HepG2 (cell line): ENCODE measurements at regions not wholly inside any gene's neighbourhood (a gene's known extent, or its start where the extent isn't known, plus 50 kb on each side); places are given as distances from the start of the nearest gene placed in this dataset.
A peak's percentile ranks its signal among the peaks of the same experiment; 100 is the strongest.

Experiments used
- ATAC-seq: fragments of 200-7000 bp; cut with Tn5 transposase; 3 replicates; pipeline ENCODE4 v1.9.1; 2020; ENCODE audit warnings: mild to moderate bottlenecking, moderate library complexity
- BruUV-seq: library from RNA; stranded (reverse); fragments of 400-500 nt; replicated peaks from 2 replicates; lab custom pipeline; 2021; lab: Mats Ljungman, UMichigan
- CTCF ChIA-PET: fragments of 300-600 bp; formaldehyde crosslinking; extraction: SDS; loops from one replicate; lab custom pipeline; 2021; ENCODE audit warnings: low total read pairs, inconsistent platforms, low intra/inter-chr PET ratio; lab: Yijun Ruan, JAX
- POLR2A ChIA-PET: fragments of 350-600 bp; sonication (Branson Sonifier 250); formaldehyde crosslinking; loops from one replicate; lab custom pipeline; 2020; ENCODE audit warnings: antibody characterized with exemption, inconsistent platforms; lab: Yijun Ruan, JAX
- DNase-seq: peaks from one replicate; pipeline ENCODE4 v3.0.0-alpha.2; 2015; ENCODE audit warnings: low spot score
- FAIRE-seq: peaks from 3 replicates; lab custom pipeline; 2011; peaks lifted over from hg19 to GRCh38; lab: Jason Lieb, UNC
- H2AFZ ChIP-seq: one replicate; pipeline ENCODE4 v1.6.1; 2011; ENCODE audit warnings: low read length, inconsistent platforms
- H3K27ac ChIP-seq: fragments of 300-600 bp; 3 replicates; pipeline ENCODE4 v1.8.0; 2011; ENCODE audit warnings: mixed run types, mild to moderate bottlenecking, mixed read lengths, low read length, inconsistent platforms; ENCODE audit not compliant: insufficient read depth; ENCODE audit errors: extremely low read length
- H3K27me3 ChIP-seq, 2 experiments: fragments of 200-600 bp in 1 of 2; 2 replicates in 1 of 2; 3 replicates in 1 of 2; pipeline versions ENCODE4 v1.6.0 to v1.8.0; 2011; ENCODE audit warnings: low read length in 2 of 2, mild to moderate bottlenecking in 2 of 2, moderate library complexity in 2 of 2, inconsistent platforms in 1 of 2; ENCODE audit not compliant: insufficient read depth in 2 of 2, control insufficient read depth in 1 of 2
- H3K36me3 ChIP-seq, 2 experiments: fragments of 200-600 bp in 1 of 2; replicated peaks in 1 of 2; 2 replicates in 1 of 2; 3 replicates in 1 of 2; pipeline versions ENCODE4 v1.5.1 to v1.8.0; 2011; ENCODE audit warnings: low read length in 2 of 2, inconsistent platforms in 1 of 2; ENCODE audit not compliant: insufficient read depth in 2 of 2, control insufficient read depth in 1 of 2
- H3K4me1 ChIP-seq: 2 replicates; pipeline ENCODE4 v1.5.1; 2012; ENCODE audit warnings: low read length, inconsistent platforms; ENCODE audit not compliant: insufficient read depth
- H3K4me2 ChIP-seq: 2 replicates; pipeline ENCODE4 v1.6.0; 2011; ENCODE audit warnings: low read depth, low read length, inconsistent platforms
- H3K4me3 ChIP-seq, 3 experiments: fragments of 200-600 bp in 1 of 3; sonication (generic), shearing (Covaris generic) in 1 of 3; replicated peaks in 1 of 3; 2 replicates each; pipeline ENCODE4 v1.5.1; 2011 to 2016; ENCODE audit warnings: low read length in 3 of 3, inconsistent platforms in 2 of 3, low read depth in 2 of 3, mild to moderate bottlenecking in 2 of 3, control low read depth in 1 of 3, mixed read lengths in 1 of 3; ENCODE audit not compliant: insufficient read depth in 1 of 3
- H3K79me2 ChIP-seq: one replicate; pipeline ENCODE4 v1.6.1; 2011; ENCODE audit warnings: low read length, inconsistent platforms; ENCODE audit not compliant: insufficient read depth
- H3K9ac ChIP-seq: 2 replicates; pipeline ENCODE4 v1.6.0; 2011; ENCODE audit warnings: mild to moderate bottlenecking, low read depth, low read length, inconsistent platforms; ENCODE audit not compliant: insufficient read depth
- H3K9me3 ChIP-seq: 2 replicates; pipeline ENCODE4 v1.5.1; 2012; ENCODE audit warnings: mild to moderate bottlenecking, low read length
- H4K20me1 ChIP-seq: 2 replicates; pipeline ENCODE4 v1.6.0; 2011; ENCODE audit warnings: inconsistent platforms, mild to moderate bottlenecking, low read length, moderate library complexity; ENCODE audit not compliant: insufficient read depth
- ARHGAP35 ChIP-seq: sonication (generic); formaldehyde crosslinking; IDR thresholded peaks from 2 replicates; pipeline ENCODE4 v1.9.0; 2022; ENCODE audit warnings: mild to moderate bottlenecking, inconsistent platforms, moderate library complexity, missing genetic modification reagents, borderline replicate concordance
- ATAD3A ChIP-seq: sonication (generic); formaldehyde crosslinking; IDR thresholded peaks from 2 replicates; pipeline ENCODE4 v1.4.0; 2020; ENCODE audit warnings: missing genetic modification reagents
- ATF7 ChIP-seq, 2 experiments: fragments of 450-650 bp in 1 of 2; sonication (generic) in 1 of 2; formaldehyde crosslinking in 1 of 2; IDR thresholded peaks; 2 replicates each; pipeline versions ENCODE4 v1.4.0 to v1.6.1; 2016 to 2020; ENCODE audit warnings: antibody characterized with exemption in 1 of 2, mild to moderate bottlenecking in 1 of 2, missing genetic modification reagents in 1 of 2
- MATR3 ChIP-seq: sonication (generic); formaldehyde crosslinking; IDR thresholded peaks from 2 replicates; pipeline ENCODE4 v1.4.0; 2020; ENCODE audit warnings: missing genetic modification reagents
- MZF1 ChIP-seq: sonication (generic); formaldehyde crosslinking; IDR thresholded peaks from 2 replicates; pipeline ENCODE4 v1.8.1; 2023; ENCODE audit warnings: mild to moderate bottlenecking, missing genetic modification reagents, borderline replicate concordance
- RAD21 ChIP-seq: fragments of 450-650 bp; formaldehyde crosslinking; IDR thresholded peaks from 2 replicates; pipeline ENCODE4 v1.5.0; 2020; ENCODE audit warnings: mild to moderate bottlenecking
- RFXAP ChIP-seq: sonication (generic); formaldehyde crosslinking; IDR thresholded peaks from 2 replicates; pipeline ENCODE4 v1.4.0; 2020; ENCODE audit warnings: missing genetic modification reagents, borderline replicate concordance
- SALL2 ChIP-seq: sonication (generic); formaldehyde crosslinking; IDR thresholded peaks from 2 replicates; pipeline ENCODE4 v1.8.1; 2023; ENCODE audit warnings: mild to moderate bottlenecking, missing genetic modification reagents, inconsistent platforms
- ZFAT ChIP-seq: sonication (generic); formaldehyde crosslinking; conservative IDR thresholded peaks from 2 replicates; pipeline ENCODE4 v1.8.1; 2023; ENCODE audit warnings: missing genetic modification reagents, inconsistent platforms
- ZKSCAN8 ChIP-seq: IDR thresholded peaks from 2 replicates; pipeline ENCODE4 v1.6.1; 2016; ENCODE audit warnings: borderline replicate concordance, missing genetic modification reagents, missing compliant biosample characterization
- ZNF124 ChIP-seq: sonication (generic); formaldehyde crosslinking; IDR thresholded peaks from 2 replicates; pipeline ENCODE4 v1.4.0; 2020; ENCODE audit warnings: missing genetic modification reagents
- ZNF264 ChIP-seq: sonication (generic); formaldehyde crosslinking; IDR thresholded peaks from 2 replicates; pipeline ENCODE4 v1.4.0; 2020; ENCODE audit warnings: missing genetic modification reagents
- ZNF331 ChIP-seq: sonication (generic); formaldehyde crosslinking; IDR thresholded peaks from 2 replicates; pipeline ENCODE4 v1.4.0; 2020; ENCODE audit warnings: missing genetic modification reagents
- ZNF616 ChIP-seq: sonication (generic); formaldehyde crosslinking; IDR thresholded peaks from 2 replicates; pipeline ENCODE4 v1.5.0; 2020; ENCODE audit warnings: low read depth, mild to moderate bottlenecking, missing genetic modification reagents
- ZSCAN30 ChIP-seq: sonication (generic); formaldehyde crosslinking; IDR thresholded peaks from 2 replicates; pipeline ENCODE4 v1.5.0; 2020; ENCODE audit warnings: mild to moderate bottlenecking, missing genetic modification reagents
- WGBS: methylation state at CpG from one replicate; pipeline ENCODE4 v1.1.6; 2017; ENCODE audit warnings: low lambda C conversion rate; 5-methylcytosine and 5-hydroxymethylcytosine counted together
- in situ Hi-C: cut with HindIII; loops from 2 replicates; pipeline ENCODE4 v1.10.0; 2017; ENCODE audit warnings: low pct_unique_long_range_greater_than_20kb; ENCODE audit not compliant: extremely low pct_ligation_motif_present
- intact Hi-C: fragments of 100-400 bp; cut with micrococcal nuclease; formaldehyde crosslinking; loops from one replicate; pipeline ENCODE4 v1.10.0; 2022; ENCODE audit not compliant: unreplicated experiment
- TF ChIP-seq, protein P1 (sequence below): IDR thresholded peaks from 2 replicates; pipeline ENCODE4 v1.6.1; 2016; ENCODE audit warnings: low read depth
- TF ChIP-seq, protein P2 (sequence below): sonication (generic); formaldehyde crosslinking; IDR thresholded peaks from 2 replicates; pipeline ENCODE4 v1.4.0; 2020; ENCODE audit warnings: missing genetic modification reagents
- TF ChIP-seq, protein P3 (sequence below): fragments of 450-650 bp; IDR thresholded peaks from 2 replicates; pipeline ENCODE4 v1.6.1; 2016
- TF ChIP-seq, protein P4 (sequence below): sonication (generic); formaldehyde crosslinking; IDR thresholded peaks from 2 replicates; pipeline ENCODE4 v1.8.0; 2022; ENCODE audit warnings: low read depth, missing genetic modification reagents

DNA sequence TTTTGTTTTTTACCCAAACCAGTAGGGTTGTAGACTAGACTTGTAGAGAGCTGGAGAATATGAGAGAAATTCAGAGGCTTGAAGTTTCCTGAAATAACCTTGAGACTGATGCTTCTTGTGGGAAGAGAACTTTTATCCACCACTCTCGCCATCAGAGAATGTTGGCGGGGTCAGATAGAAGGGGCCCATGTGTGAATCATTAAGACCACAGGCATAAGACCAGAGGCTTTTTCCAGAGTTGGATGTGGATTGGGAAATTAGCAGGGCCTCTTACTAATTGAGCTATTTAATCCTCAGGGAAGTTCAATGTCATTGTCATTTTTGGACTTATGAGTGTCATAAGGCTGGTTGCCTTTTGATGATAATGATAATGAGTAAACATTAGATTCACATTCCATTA, 246.9 kb upstream of the THRB start (continued):
- TF ChIP-seq, protein P1, sequence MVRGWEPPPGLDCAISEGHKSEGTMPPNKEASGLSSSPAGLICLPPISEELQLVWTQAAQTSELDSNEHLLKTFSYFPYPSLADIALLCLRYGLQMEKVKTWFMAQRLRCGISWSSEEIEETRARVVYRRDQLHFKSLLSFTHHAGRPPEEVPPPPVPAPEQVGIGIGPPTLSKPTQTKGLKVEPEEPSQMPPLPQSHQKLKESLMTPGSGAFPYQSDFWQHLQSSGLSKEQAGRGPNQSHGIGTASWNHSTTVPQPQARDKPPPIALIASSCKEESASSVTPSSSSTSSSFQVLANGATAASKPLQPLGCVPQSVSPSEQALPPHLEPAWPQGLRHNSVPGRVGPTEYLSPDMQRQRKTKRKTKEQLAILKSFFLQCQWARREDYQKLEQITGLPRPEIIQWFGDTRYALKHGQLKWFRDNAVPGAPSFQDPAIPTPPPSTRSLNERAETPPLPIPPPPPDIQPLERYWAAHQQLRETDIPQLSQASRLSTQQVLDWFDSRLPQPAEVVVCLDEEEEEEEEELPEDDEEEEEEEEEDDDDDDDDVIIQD (CRISPR knock-in tag) = no peak
- TF ChIP-seq, protein P2, sequence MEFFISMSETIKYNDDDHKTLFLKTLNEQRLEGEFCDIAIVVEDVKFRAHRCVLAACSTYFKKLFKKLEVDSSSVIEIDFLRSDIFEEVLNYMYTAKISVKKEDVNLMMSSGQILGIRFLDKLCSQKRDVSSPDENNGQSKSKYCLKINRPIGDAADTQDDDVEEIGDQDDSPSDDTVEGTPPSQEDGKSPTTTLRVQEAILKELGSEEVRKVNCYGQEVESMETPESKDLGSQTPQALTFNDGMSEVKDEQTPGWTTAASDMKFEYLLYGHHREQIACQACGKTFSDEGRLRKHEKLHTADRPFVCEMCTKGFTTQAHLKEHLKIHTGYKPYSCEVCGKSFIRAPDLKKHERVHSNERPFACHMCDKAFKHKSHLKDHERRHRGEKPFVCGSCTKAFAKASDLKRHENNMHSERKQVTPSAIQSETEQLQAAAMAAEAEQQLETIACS (CRISPR knock-in tag) = no peak
- TF ChIP-seq SALL2 = no peak

DNA sequence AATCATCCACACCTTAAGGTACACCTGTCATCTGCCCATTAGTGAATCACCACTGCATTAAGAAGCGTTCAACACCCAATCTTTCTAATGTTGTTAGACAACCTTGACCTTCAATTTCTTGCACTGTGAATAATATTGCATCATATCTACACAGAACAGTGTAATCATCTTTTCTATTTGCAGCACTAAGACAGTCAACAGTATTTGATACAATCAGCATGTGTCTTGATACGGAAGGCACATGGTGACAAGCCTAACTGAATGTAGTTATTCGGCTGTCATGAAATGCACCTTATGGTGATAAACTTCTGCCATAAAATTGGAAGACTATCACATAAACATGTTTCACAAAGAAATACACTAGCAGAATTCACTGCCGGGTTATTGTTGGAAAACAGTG, 253.9 kb upstream of the THRB start:
- Histone ChIP-seq H3K4me2 (no peak overlapping the region), H3K27me3 (peaks cover 0 to 8% of the 10 kb centered on the region in 2 experiments; a peak in 1 of 5 replicates), H4K20me1 (no peaks in the 10 kb centered on the region), H3K79me2 (no peaks in the 10 kb centered on the region), H2AFZ (no peak overlapping the region), H3K9me3 (no peaks in the 10 kb centered on the region), H3K27ac (no peak overlapping the region), H3K9ac (no peak overlapping the region), H3K4me3 (no peak overlapping the region), H3K4me1 (no peaks in the 10 kb centered on the region), H3K36me3 (no peaks in the 10 kb centered on the region)
- intact Hi-C loops (no loop called here), in situ Hi-C loops (no loop called here)
- no TSS peak for BruUV-seq
- ChIA-PET CTCF (no interaction called here), POLR2A (no interaction called here)
- WGBS = 39% methylated on average over 4 of the region's 4 CpGs
- ATAC-seq (no peak), FAIRE-seq (no peak), DNase-seq (no peak)
- TF ChIP-seq MZF1 (CRISPR knock-in tag) (no peak), ARHGAP35 (no peak), ZKSCAN8 (CRISPR knock-in tag) (no peak), ZNF124 (CRISPR knock-in tag) (no peak), RAD21 (CRISPR knock-in tag) (no peak), ZFAT (CRISPR knock-in tag) (no peak), MATR3 (CRISPR knock-in tag) (no peak), ZNF616 (CRISPR knock-in tag) (no peak), RFXAP (CRISPR knock-in tag) (no peak), ATF7 (IDR thresholded peaks at IDR 0.05) (peak; percentile 43; the same call in 1 of the 2 replicates), ATF7 (CRISPR knock-in tag; IDR thresholded peaks at IDR 0.05) (no peak), ZNF264 (CRISPR knock-in tag) (no peak), ZSCAN30 (CRISPR knock-in tag) (no peak), ATAD3A (CRISPR knock-in tag) (no peak), ZNF331 (CRISPR knock-in tag) (no peak)
- TF ChIP-seq, protein P3, sequence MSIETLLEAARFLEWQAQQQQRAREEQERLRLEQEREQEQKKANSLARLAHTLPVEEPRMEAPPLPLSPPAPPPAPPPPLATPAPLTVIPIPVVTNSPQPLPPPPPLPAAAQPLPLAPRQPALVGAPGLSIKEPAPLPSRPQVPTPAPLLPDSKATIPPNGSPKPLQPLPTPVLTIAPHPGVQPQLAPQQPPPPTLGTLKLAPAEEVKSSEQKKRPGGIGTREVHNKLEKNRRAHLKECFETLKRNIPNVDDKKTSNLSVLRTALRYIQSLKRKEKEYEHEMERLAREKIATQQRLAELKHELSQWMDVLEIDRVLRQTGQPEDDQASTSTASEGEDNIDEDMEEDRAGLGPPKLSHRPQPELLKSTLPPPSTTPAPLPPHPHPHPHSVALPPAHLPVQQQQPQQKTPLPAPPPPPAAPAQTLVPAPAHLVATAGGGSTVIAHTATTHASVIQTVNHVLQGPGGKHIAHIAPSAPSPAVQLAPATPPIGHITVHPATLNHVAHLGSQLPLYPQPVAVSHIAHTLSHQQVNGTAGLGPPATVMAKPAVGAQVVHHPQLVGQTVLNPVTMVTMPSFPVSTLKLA = peak; percentile 87
- TF ChIP-seq, protein P4, sequence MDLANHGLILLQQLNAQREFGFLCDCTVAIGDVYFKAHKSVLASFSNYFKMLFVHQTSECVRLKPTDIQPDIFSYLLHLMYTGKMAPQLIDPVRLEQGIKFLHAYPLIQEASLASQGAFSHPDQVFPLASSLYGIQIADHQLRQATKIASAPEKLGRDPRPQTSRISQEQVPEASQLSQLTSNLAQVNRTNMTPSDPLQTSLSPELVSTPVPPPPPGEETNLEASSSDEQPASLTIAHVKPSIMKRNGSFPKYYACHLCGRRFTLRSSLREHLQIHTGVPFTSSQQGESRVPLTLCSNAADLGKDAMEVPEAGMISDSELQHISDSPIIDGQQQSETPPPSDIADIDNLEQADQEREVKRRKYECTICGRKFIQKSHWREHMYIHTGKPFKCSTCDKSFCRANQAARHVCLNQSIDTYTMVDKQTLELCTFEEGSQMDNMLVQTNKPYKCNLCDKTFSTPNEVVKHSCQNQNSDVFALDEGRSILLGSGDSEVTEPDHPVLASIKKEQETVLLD = no peak
